Nephron (organoid): ENCODE measurements at regions not wholly inside any gene's neighbourhood (a gene's known extent, or its start where the extent isn't known, plus 50 kb on each side); places are given as distances from the start of the nearest gene placed in this dataset.

Experiments
- H3K27ac Mint-ChIP-seq, 3 experiments: 2 replicates each; pipeline ENCODE4 v1.8.0; 2020; ENCODE audit warnings: mixed read lengths in 3 of 3, mild to moderate bottlenecking in 2 of 3, moderate library complexity in 1 of 3
- H3K27me3 Mint-ChIP-seq: 2 replicates; pipeline ENCODE4 v1.8.0; 2021; ENCODE audit warnings: low read depth, mild to moderate bottlenecking, moderate library complexity, mixed read lengths
- H3K36me3 Mint-ChIP-seq: 2 replicates; pipeline ENCODE4 v1.8.0; 2020; ENCODE audit warnings: low read depth, mixed read lengths
- H3K4me1 Mint-ChIP-seq: 2 replicates; pipeline ENCODE4 v1.8.0; 2020; ENCODE audit warnings: mixed read lengths
- H3K4me3 Mint-ChIP-seq, 3 experiments: 2 replicates each; pipeline ENCODE4 v1.8.0; 2020; ENCODE audit warnings: mild to moderate bottlenecking in 3 of 3, mixed read lengths in 3 of 3, moderate library complexity in 2 of 3
- H3K9me3 Mint-ChIP-seq: 2 replicates; pipeline ENCODE4 v1.8.0; 2020; ENCODE audit warnings: mixed read lengths
- CTCF ChIP-seq, 3 experiments: fragments of 200-600 bp; sonication (generic); IDR thresholded peaks; one replicate each; pipeline ENCODE4 v1.5.0; 2021; ENCODE audit warnings: antibody characterized with exemption in 3 of 3; ENCODE audit not compliant: unreplicated experiment in 3 of 3

GRCh38 chr17:77790143-77790829 lies 168.2 kb upstream of the TNRC6C start:
- Mint-ChIP-seq H3K27me3 (peaks cover 70% of the 10 kb centered on the region), H3K27ac (no peak overlapping the region), H3K4me1 (no peaks in the 10 kb centered on the region), H3K36me3 (no peaks in the 10 kb centered on the region), H3K4me3 (no peak overlapping the region), H3K9me3 (no peaks in the 10 kb centered on the region)
- TF ChIP-seq CTCF (IDR thresholded peaks at IDR 0.05; ENCODE audit: unreplicated experiment in 3 of 3): no peak

GRCh38 chr17:77792626-77793025 lies 165.9 kb upstream of the TNRC6C start:
- H3K9me3 Mint-ChIP-seq: no peaks in the 10 kb centered on the region
- no peak overlapping the region for H3K27ac Mint-ChIP-seq
- no peaks in the 10 kb centered on the region for H3K4me1 Mint-ChIP-seq
- no peaks in the 10 kb centered on the region for H3K36me3 Mint-ChIP-seq
- no peak for TF ChIP-seq CTCF (IDR thresholded peaks at IDR 0.05; ENCODE audit: unreplicated experiment in 3 of 3)
- peaks cover 50% of the 10 kb centered on the region for H3K27me3 Mint-ChIP-seq
- H3K4me3 Mint-ChIP-seq: no peak overlapping the region

GRCh38 chr17:77793146-77793970 lies 165.1 kb upstream of the TNRC6C start:
- TF ChIP-seq CTCF (IDR thresholded peaks at IDR 0.05; ENCODE audit: unreplicated experiment in 3 of 3): no peak
- H3K4me3 Mint-ChIP-seq: no peak overlapping the region
- no peak overlapping the region for H3K27ac Mint-ChIP-seq
- peaks cover 50% of the 10 kb centered on the region for H3K27me3 Mint-ChIP-seq
- H3K9me3 Mint-ChIP-seq: no peaks in the 10 kb centered on the region
- H3K36me3 Mint-ChIP-seq: no peaks in the 10 kb centered on the region
- H3K4me1 Mint-ChIP-seq: no peaks in the 10 kb centered on the region

GRCh38 chr17:77793971-77794235 lies 164.6 kb upstream of the TNRC6C start:
- Mint-ChIP-seq H3K27me3 (peaks cover 50% of the 10 kb centered on the region), H3K27ac (no peak overlapping the region), H3K4me1 (no peaks in the 10 kb centered on the region)

GRCh38 chr17:77794846-77795245 lies 163.7 kb upstream of the TNRC6C start:
- no peak for TF ChIP-seq CTCF (IDR thresholded peaks at IDR 0.05; ENCODE audit: unreplicated experiment in 3 of 3)
- no peaks in the 10 kb centered on the region for H3K9me3 Mint-ChIP-seq
- no peak overlapping the region for H3K4me3 Mint-ChIP-seq
- H3K4me1 Mint-ChIP-seq: no peaks in the 10 kb centered on the region
- H3K27me3 Mint-ChIP-seq: peaks cover 53% of the 10 kb centered on the region
- no peak overlapping the region for H3K27ac Mint-ChIP-seq
- H3K36me3 Mint-ChIP-seq: no peaks in the 10 kb centered on the region

More at GRCh38 chr17:77793971-77794235, 164.6 kb upstream of the TNRC6C start:
- no peak for TF ChIP-seq CTCF (IDR thresholded peaks at IDR 0.05; ENCODE audit: unreplicated experiment in 3 of 3)
- H3K36me3 Mint-ChIP-seq: no peaks in the 10 kb centered on the region
- H3K9me3 Mint-ChIP-seq: no peaks in the 10 kb centered on the region
- H3K4me3 Mint-ChIP-seq: no peak overlapping the region

GRCh38 chr17:77795685-77796084 lies 162.8 kb upstream of the TNRC6C start:
- Mint-ChIP-seq H3K36me3 (no peaks in the 10 kb centered on the region), H3K27ac (no peak overlapping the region), H3K9me3 (no peaks in the 10 kb centered on the region), H3K27me3 (peaks cover 46% of the 10 kb centered on the region), H3K4me3 (no peak overlapping the region), H3K4me1 (peaks cover 3% of the 10 kb centered on the region)
- TF ChIP-seq CTCF (IDR thresholded peaks at IDR 0.05; ENCODE audit: unreplicated experiment in 3 of 3): no peak
